Keratinocyte (primary cell): ENCODE measurements at regions not wholly inside any gene's neighbourhood (a gene's known extent, or its start where the extent isn't known, plus 50 kb on each side); places are given as distances from the start of the nearest gene placed in this dataset.

Source experiments
- DNase-seq: peaks from one replicate; pipeline ENCODE4 v3.0.0-alpha.2; 2011; ENCODE audit warnings: low read depth, missing footprints, low spot score
- FAIRE-seq: peaks from 2 replicates; lab custom pipeline; 2011; peaks lifted over from hg19 to GRCh38; lab: Jason Lieb, UNC
- H2AFZ ChIP-seq: 2 replicates; pipeline ENCODE4 v1.6.0; 2012; ENCODE audit warnings: low read length, control low read depth, inconsistent platforms; ENCODE audit not compliant: control insufficient read depth
- H3K27ac ChIP-seq: 2 replicates; pipeline ENCODE4 v1.5.1; 2011; ENCODE audit warnings: low read length; ENCODE audit not compliant: control insufficient read depth, insufficient read depth
- H3K27me3 ChIP-seq: 3 replicates; pipeline ENCODE4 v1.6.0; 2011; ENCODE audit warnings: low read length; ENCODE audit not compliant: control insufficient read depth, insufficient read depth; ENCODE audit errors: extremely low read depth
- H3K36me3 ChIP-seq, 2 experiments: 2 replicates in 1 of 2; 3 replicates in 1 of 2; pipeline ENCODE4 v1.5.1; 2011; ENCODE audit warnings: low read length in 2 of 2, mild to moderate bottlenecking in 1 of 2; ENCODE audit not compliant: control insufficient read depth in 2 of 2, insufficient read depth in 2 of 2; ENCODE audit errors: extremely low read depth in 1 of 2
- H3K4me1 ChIP-seq: 3 replicates; pipeline ENCODE4 v1.5.1; 2011; ENCODE audit warnings: low read length; ENCODE audit not compliant: control insufficient read depth, insufficient read depth; ENCODE audit errors: extremely low read depth
- H3K4me2 ChIP-seq: 3 replicates; pipeline ENCODE4 v1.6.0; 2011; ENCODE audit warnings: low read depth, low read length; ENCODE audit not compliant: control insufficient read depth, insufficient read depth; ENCODE audit errors: extremely low read depth
- H3K4me3 ChIP-seq, 3 experiments: fragments of 200-600 bp in 1 of 3; sonication (generic) in 1 of 3; 2 replicates in 2 of 3; 3 replicates in 1 of 3; pipeline ENCODE4 v1.5.1; 2011 to 2016; ENCODE audit warnings: low read length in 3 of 3, mild to moderate bottlenecking in 3 of 3, control low read depth in 2 of 3, inconsistent platforms in 1 of 3, low read depth in 1 of 3, mixed read lengths in 1 of 3, mixed run types in 1 of 3, moderate library complexity in 1 of 3; ENCODE audit not compliant: control insufficient read depth in 2 of 3, insufficient read depth in 2 of 3; ENCODE audit errors: extremely low read depth in 1 of 3
- H3K79me2 ChIP-seq: 2 replicates; pipeline ENCODE4 v1.6.0; 2012; ENCODE audit warnings: low read length; ENCODE audit not compliant: control insufficient read depth, insufficient read depth
- H3K9ac ChIP-seq: 3 replicates; pipeline ENCODE4 v1.6.0; 2011; ENCODE audit warnings: low read length; ENCODE audit not compliant: control insufficient read depth, insufficient read depth; ENCODE audit errors: extremely low read depth
- H3K9me1 ChIP-seq: 3 replicates; pipeline ENCODE4 v1.6.0; 2011; ENCODE audit warnings: low read length; ENCODE audit not compliant: control insufficient read depth, insufficient read depth; ENCODE audit errors: extremely low read depth
- H3K9me3 ChIP-seq: 2 replicates; pipeline ENCODE4 v1.5.1; 2012; ENCODE audit warnings: low read depth, low read length; ENCODE audit not compliant: control insufficient read depth
- H4K20me1 ChIP-seq: 3 replicates; pipeline ENCODE4 v1.6.0; 2011; ENCODE audit warnings: low read length; ENCODE audit not compliant: control insufficient read depth, insufficient read depth; ENCODE audit errors: extremely low read depth
- EZH2 ChIP-seq: IDR thresholded peaks from one replicate; pipeline ENCODE4 v1.6.1; 2012; ENCODE audit warnings: inconsistent platforms, mild to moderate bottlenecking, low read length, moderate library complexity
- dilution Hi-C: fragments of 300-500 bp; cut with MboI; formaldehyde crosslinking; loops from one replicate; pipeline ENCODE4 v1.7.0; 2020; ENCODE audit warnings: low sequenced_read_pairs; ENCODE audit not compliant: extremely low pct_ligation_motif_present
- TF ChIP-seq, protein P1 (sequence below), 3 experiments: IDR thresholded peaks in 1 of 3; conservative IDR thresholded peaks in 1 of 3; optimal IDR thresholded peaks in 1 of 3; 2 replicates in 2 of 3; 3 replicates in 1 of 3; pipeline versions ENCODE3 to v1.5.1; 2011; ENCODE audit warnings: low read length in 3 of 3, mild to moderate bottlenecking in 3 of 3, moderate library complexity in 2 of 3, control low read depth in 1 of 3, inconsistent platforms in 1 of 3; ENCODE audit not compliant: insufficient read depth in 2 of 3; ENCODE audit errors: extremely low read depth in 1 of 3

DNA sequence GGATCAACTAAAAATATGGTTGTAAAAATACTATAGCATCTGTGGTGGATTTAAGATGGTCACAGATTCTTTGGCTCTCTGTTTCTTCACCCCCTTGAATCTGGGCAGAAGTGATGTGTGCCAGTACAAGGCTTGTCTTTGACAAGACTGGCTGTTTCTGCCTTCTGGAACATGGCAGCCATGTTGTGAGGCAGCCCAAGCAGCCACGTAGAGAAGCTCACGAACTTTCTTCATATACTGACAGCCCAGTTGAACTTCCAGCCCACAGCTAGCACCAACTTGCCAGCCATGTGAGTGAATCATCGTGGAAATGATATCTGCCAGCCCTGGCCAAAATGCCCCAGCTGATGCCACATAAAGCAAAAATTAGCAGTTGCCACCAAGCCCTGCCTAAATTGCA is 110.8 kb downstream of the BOD1 start:
- Histone ChIP-seq H3K9ac (no peak overlapping the region), H2AFZ (no peak overlapping the region), H3K4me3 (no peak overlapping the region), H3K79me2 (no peaks in the 10 kb centered on the region), H4K20me1 (no peaks in the 10 kb centered on the region), H3K9me3 (peaks cover 2% of the 10 kb centered on the region), H3K27me3 (no peaks in the 10 kb centered on the region), H3K4me2 (no peak overlapping the region), H3K36me3 (no peaks in the 10 kb centered on the region), H3K4me1 (no peaks in the 10 kb centered on the region), H3K9me1 (no peaks in the 10 kb centered on the region), H3K27ac (no peak overlapping the region)
- TF ChIP-seq EZH2 = no peak
- TF ChIP-seq, protein P1, sequence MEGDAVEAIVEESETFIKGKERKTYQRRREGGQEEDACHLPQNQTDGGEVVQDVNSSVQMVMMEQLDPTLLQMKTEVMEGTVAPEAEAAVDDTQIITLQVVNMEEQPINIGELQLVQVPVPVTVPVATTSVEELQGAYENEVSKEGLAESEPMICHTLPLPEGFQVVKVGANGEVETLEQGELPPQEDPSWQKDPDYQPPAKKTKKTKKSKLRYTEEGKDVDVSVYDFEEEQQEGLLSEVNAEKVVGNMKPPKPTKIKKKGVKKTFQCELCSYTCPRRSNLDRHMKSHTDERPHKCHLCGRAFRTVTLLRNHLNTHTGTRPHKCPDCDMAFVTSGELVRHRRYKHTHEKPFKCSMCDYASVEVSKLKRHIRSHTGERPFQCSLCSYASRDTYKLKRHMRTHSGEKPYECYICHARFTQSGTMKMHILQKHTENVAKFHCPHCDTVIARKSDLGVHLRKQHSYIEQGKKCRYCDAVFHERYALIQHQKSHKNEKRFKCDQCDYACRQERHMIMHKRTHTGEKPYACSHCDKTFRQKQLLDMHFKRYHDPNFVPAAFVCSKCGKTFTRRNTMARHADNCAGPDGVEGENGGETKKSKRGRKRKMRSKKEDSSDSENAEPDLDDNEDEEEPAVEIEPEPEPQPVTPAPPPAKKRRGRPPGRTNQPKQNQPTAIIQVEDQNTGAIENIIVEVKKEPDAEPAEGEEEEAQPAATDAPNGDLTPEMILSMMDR (optimal IDR thresholded peaks at IDR 0.05 in 1 of 3, IDR thresholded peaks at IDR 0.05 in 1 of 3, conservative IDR thresholded peaks at IDR 0.05 in 1 of 3; ENCODE audit: extremely low read depth in 1 of 3, insufficient read depth in 2 of 3, low read length in 3 of 3) = no peak
- dilution Hi-C loops = no loop called here
- no peak for DNase-seq
- FAIRE-seq = no peak

DNA sequence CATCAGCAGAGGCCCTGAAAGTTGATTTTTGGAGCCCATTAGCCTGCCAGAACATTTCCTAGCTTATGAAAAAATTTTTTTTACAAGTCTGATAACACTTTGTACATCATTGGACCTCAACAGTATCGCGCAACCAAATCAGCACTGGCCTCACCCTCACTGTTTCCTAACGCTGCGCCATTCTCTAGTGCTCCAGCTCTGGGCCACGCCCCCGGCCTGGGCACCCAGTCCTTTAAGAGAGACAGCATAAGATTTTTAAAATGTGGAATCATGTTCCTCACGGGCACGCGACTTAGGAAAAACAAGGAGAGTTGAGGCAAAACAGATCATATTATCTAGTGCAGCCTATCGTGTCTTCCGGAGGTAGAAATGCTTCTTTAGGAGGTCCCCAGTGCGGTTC is 114.5 kb downstream of the BOD1 start:
- no peak for FAIRE-seq
- dilution Hi-C loops = no loop called here
- no peaks in the 10 kb centered on the region for H4K20me1 ChIP-seq
- no peak overlapping the region for H2AFZ ChIP-seq
- no peak overlapping the region for H3K27ac ChIP-seq
- H3K4me2 ChIP-seq = no peak overlapping the region
- H3K4me3 ChIP-seq = no peak overlapping the region
- H3K79me2 ChIP-seq = no peaks in the 10 kb centered on the region
- H3K36me3 ChIP-seq = no peaks in the 10 kb centered on the region
- H3K4me1 ChIP-seq = no peaks in the 10 kb centered on the region
- no peak overlapping the region for H3K9ac ChIP-seq
- H3K27me3 ChIP-seq = no peaks in the 10 kb centered on the region
- H3K9me3 ChIP-seq = peaks cover 2% of the 10 kb centered on the region
- TF ChIP-seq, protein P1 (optimal IDR thresholded peaks at IDR 0.05 in 1 of 3, IDR thresholded peaks at IDR 0.05 in 1 of 3, conservative IDR thresholded peaks at IDR 0.05 in 1 of 3; ENCODE audit: extremely low read depth in 1 of 3, insufficient read depth in 2 of 3, low read length in 3 of 3) = no peak
- no peak for TF ChIP-seq EZH2
- H3K9me1 ChIP-seq = no peaks in the 10 kb centered on the region
- no peak for DNase-seq
